ENCODE measurements at regions not wholly inside any gene's neighbourhood (a gene's known extent, or its start where the extent isn't known, plus 50 kb on each side); places are given as distances from the start of the nearest gene placed in this dataset.

- no peak for DNase-seq (ENCODE audit: low read depth in 2 of 2)
These were observed 296.3 kb downstream of the KCNN2 start for GRCh38 chr5:114658194-114658593.

DNA sequence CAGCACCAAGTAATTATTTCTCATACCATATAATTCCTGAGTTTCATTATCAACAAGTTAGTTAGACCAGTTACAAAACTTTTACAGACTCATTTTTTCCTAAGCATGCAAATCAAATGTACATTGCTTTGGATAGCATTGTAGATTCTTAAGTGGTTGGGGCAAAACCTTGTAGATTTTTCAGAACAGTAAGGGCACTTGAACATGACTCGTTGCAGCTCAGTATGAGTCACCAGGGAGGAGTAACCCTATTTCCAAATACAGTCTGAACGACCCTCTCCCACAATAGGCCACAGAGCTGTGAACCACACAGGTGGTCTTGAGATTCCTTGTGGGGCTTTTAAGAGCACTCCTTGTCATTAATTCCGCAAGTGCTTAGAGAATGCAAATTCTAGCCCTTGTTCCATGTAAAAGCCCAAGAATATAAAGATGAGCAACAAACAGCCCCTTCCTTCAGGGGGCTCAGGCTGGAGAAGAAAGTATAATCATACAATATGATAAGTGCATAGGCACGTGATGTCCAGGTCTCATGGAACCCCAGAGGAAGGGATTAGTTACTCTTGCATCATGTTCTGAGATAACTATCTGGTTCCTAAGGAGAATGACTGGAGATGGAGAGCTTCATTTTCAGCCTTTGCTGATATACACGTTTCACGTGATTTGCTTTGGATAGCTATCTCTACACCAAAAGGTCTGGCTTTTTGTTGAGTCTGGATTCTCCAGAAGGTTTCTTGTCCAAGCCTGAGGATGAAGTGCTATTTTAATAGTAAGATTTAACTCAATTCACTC lies 295.7 kb downstream of the KCNN2 start:
- DNase-seq (ENCODE audit: low read depth in 2 of 2), result no peak

DNA sequence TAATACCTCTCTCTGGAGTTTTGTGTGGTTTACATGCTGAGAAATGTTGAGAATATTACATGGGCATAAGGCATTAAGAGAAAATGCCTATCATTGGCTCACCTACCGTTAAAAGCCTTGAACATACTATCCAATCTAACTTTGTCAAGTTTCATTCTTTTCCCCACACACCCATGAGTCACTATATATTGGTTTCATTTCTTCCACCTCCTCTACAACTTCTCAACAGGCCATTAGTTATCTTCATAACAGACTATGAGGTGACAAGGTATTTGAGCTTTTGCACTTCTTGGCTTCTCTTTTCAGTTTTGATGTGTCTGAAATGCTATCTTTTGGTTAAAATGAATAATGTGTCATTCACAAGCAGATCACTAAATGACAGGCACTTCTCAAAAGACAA lies 288.0 kb downstream of the KCNN2 start:
- no peak for DNase-seq (ENCODE audit: low read depth in 2 of 2)

DNA sequence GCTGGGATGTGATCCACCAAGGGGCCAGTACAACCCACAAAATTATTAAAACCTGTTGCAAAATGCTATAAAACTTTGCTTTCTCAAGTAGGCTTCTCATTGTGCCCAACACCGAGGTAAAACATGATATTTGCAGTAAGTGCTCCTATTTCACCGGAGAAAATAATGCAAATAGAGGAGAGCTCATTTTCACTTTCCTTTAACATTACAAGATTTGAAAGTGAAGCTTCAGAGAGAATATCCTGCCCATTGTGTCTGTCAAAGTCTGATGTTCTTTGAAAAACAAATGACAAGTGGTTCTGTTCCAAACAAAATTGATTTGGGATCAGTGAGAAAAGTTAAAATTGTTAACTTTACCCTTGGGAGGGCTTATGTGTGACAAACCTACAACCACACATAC lies 287.1 kb downstream of the KCNN2 start:
- no peak for DNase-seq (ENCODE audit: low read depth in 2 of 2)

DNA sequence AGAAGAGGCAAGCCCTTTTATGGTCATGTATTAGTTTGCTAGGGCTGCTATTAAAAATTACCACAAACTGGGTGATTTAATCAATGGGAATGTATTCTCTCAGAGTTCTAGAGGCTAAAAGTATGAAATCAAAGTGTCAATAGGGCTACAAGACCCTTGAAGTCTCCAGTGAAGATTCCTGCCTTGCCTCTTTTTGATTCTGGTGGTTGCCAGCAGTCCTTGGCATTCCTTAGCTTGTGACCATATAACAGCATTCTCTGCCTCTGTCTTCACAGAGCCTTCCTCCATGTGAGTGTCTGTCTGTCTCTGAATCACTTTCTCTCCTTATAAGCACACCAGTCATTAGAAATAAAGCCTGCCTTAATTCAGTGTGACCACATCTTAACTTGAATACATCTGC lies 282.7 kb downstream of the KCNN2 start:
- no peak for DNase-seq (ENCODE audit: low read depth in 2 of 2)

- DNase-seq (ENCODE audit: low read depth in 2 of 2), result no peak
These were observed 274.4 kb downstream of the KCNN2 start for GRCh38 chr5:114636271-114636670.

- DNase-seq (ENCODE audit: low read depth in 2 of 2), result no peak
These were observed 273.4 kb downstream of the KCNN2 start for GRCh38 chr5:114634967-114635901.

DNA sequence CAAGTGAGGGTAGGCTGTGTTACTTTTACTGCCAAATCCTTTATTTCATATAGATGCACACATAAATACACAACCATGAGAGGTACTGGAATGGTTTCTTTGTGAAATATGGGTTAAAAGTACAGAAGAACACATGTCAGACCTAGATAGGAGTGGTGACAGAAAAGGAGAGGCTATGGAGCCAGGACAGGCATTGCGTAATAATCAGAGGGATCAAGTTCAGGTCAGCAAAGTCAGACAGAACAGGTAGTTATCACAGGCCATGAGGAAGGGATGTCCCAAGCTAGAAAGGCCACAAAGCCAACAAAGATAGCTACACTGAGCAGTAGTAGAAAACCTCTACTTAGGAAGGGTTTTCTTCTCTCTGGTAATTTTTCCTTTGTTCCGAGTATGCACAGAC lies 272.6 kb downstream of the KCNN2 start:
- no peak for DNase-seq (ENCODE audit: low read depth in 2 of 2)

DNA sequence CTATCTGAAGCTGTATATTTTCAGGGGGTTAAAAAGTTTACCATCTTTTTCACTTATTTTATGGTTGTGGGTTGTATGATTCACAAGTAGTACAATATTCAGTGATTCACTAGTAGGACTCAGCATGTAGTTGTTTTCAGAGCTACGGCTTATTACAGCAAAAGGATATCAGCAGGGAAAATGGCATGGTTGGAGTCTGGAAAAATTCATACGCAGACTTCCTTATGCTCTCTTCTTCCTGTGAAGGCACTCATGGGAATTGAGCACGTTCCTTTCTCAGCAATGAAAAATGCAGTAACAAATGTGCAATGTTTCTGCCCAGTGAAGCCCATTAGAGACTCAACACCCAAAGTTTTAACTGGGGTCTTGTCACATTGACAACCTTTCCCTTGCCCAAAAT lies 250.5 kb downstream of the KCNN2 start:
- no peak for DNase-seq (ENCODE audit: low read depth in 2 of 2)

- no peak for DNase-seq (ENCODE audit: low read depth in 2 of 2)
These were observed 219.3 kb downstream of the KCNN2 start for GRCh38 chr5:114581136-114581535.

DNA sequence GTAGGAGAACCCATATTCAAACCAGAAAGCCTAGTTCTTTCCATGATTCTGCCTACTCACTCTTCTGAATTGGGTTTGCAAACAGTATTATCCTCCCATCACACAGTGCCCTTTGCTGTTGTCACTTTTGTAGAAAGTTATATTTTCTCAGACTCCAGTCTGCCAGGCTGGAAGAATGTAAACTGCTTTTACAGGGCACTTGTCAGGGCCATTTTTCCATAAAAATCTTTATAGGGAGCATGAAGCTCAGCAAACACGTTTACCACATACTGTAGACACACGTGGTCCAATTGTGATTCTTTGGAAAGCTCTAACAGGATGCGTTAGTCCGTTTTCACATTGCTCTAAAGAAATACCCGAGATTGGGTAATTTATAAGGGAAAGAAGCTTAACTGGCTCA lies 204.0 kb downstream of the KCNN2 start:
- no peak for DNase-seq (ENCODE audit: low read depth in 2 of 2)

GRCh38 chr5:114565139-114565538 lies 203.3 kb downstream of the KCNN2 start:
- DNase-seq (ENCODE audit: low read depth in 2 of 2), result no peak

- no peak for DNase-seq (ENCODE audit: low read depth in 2 of 2)
These were observed 199.5 kb downstream of the KCNN2 start for GRCh38 chr5:114561415-114561814.
